ENCODE measurements at regions not wholly inside any gene's neighbourhood (a gene's known extent, or its start where the extent isn't known, plus 50 kb on each side); places are given as distances from the start of the nearest gene placed in this dataset.

- DNase-seq (ENCODE audit: low read depth), result no peak
- TF ChIP-seq, protein P1, sequence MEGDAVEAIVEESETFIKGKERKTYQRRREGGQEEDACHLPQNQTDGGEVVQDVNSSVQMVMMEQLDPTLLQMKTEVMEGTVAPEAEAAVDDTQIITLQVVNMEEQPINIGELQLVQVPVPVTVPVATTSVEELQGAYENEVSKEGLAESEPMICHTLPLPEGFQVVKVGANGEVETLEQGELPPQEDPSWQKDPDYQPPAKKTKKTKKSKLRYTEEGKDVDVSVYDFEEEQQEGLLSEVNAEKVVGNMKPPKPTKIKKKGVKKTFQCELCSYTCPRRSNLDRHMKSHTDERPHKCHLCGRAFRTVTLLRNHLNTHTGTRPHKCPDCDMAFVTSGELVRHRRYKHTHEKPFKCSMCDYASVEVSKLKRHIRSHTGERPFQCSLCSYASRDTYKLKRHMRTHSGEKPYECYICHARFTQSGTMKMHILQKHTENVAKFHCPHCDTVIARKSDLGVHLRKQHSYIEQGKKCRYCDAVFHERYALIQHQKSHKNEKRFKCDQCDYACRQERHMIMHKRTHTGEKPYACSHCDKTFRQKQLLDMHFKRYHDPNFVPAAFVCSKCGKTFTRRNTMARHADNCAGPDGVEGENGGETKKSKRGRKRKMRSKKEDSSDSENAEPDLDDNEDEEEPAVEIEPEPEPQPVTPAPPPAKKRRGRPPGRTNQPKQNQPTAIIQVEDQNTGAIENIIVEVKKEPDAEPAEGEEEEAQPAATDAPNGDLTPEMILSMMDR (IDR thresholded peaks at IDR 0.05; ENCODE audit: control insufficient read depth, extremely low read depth, insufficient read depth), result no peak
- no peak overlapping the region for H3K4me3 ChIP-seq (ENCODE audit: low read depth, low read length)
These were observed 279.3 kb downstream of the MZT1 start for GRCh38 chr13:72448082-72448481.

GRCh38 chr13:72444999-72445398, 282.4 kb downstream of the MZT1 start:
- no peak overlapping the region for H3K4me3 ChIP-seq (ENCODE audit: low read depth, low read length)
- TF ChIP-seq, protein P1 (IDR thresholded peaks at IDR 0.05; ENCODE audit: control insufficient read depth, extremely low read depth, insufficient read depth), result no peak
- DNase-seq (ENCODE audit: low read depth), result no peak

DNA sequence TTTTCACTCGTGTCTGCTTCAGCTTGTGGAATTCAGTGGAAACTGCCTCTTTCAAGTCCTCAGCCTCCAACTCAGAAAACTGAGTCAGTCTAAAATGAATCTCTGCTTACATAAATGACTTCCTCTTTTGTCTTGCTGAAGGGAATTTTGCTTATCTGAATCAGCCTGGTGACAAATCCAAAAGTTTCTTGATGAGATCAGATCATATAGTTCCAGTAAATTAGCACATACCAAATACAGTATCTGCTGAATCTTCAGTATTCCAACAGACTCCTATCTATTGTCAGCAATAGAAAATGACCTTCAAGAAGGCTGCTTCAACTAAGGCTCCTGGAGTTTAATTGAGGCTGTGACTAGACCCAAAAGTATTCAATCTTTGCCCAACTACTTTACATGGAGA, 290.0 kb downstream of the MZT1 start:
- TF ChIP-seq, protein P1 (IDR thresholded peaks at IDR 0.05; ENCODE audit: control insufficient read depth, extremely low read depth, insufficient read depth), result no peak
- H3K4me3 ChIP-seq (ENCODE audit: low read depth, low read length), result no peak overlapping the region
- no peak for DNase-seq (ENCODE audit: low read depth)

DNA sequence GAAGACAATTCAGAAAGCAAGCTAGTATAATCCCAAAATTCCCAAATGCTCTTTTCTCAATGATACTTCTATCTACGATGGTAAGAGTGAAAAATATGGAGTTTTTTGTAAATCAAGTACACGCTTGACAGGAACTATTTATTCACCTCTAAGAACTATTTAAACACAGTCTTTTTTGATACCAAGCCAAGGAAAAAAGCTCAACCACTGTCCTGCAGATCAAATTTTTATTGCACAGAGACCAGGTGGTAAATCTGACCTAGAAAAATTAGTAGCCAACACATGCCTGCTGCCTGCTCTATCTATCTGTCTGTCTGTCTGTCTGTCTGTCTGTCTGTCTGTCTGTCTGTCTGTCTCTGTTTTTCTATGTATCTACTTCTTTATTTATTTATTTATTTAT, 292.2 kb downstream of the MZT1 start:
- DNase-seq (ENCODE audit: low read depth), result peak; percentile 10
- H3K4me3 ChIP-seq (ENCODE audit: low read depth, low read length), result no peak overlapping the region
- TF ChIP-seq, protein P1 (IDR thresholded peaks at IDR 0.05; ENCODE audit: control insufficient read depth, extremely low read depth, insufficient read depth), result no peak

DNA sequence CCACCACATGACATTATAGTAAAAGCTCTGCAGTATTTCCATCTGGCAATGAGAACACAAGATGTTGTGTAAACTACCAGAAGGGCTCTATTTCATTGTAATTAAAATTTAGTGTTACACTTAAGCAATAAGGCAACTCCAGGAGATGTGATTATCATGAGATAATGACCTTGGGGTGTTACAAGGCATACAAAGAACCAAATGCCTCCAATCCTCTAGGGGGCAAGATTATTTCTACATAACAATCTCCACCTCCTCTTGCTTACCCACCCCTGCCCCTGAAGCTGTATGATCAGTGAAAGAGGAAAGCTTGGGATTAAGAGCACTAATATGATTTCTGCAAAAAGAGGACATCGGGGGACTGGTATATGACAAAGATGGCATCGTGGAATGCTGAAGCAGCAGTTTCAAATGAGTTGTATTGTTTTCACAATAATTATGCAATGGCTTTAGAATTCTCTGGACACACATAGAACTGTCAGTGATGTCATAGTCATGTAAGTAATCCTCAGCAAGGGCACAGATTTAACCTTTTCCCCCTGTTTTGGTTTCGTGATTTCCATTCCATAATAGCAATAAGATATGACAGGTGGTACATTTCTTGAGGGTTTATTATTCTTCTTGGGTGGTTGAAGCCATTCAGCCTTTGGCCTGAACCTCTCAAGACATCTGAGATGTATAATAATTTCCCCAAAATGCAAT, 295.3 kb downstream of the MZT1 start:
- TF ChIP-seq, protein P1 (IDR thresholded peaks at IDR 0.05; ENCODE audit: control insufficient read depth, extremely low read depth, insufficient read depth), result no peak
- no peak for DNase-seq (ENCODE audit: low read depth)
- H3K4me3 ChIP-seq (ENCODE audit: low read depth, low read length), result no peak overlapping the region

DNA sequence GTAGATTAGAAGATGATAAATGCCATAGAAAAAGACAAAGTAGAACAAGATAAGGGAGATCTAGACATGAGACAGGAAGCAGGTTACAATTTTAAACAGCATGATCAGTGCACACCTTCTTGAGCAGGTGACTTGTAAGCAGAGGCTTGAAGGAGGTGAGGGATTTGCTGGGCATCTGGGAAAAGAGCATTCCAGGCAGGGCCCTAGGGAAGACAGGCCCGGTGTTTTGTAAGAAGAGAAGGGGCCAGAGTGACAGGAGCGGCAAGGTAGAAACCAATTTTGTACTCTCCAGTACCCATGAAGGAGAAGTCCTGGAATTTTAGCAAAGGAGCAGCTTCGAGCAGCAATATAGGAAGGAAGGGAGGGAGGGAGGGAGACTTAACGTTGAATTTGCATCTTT, 296.5 kb downstream of the MZT1 start:
- no peak for DNase-seq (ENCODE audit: low read depth)
- no peak overlapping the region for H3K4me3 ChIP-seq (ENCODE audit: low read depth, low read length)
- TF ChIP-seq, protein P1 (IDR thresholded peaks at IDR 0.05; ENCODE audit: control insufficient read depth, extremely low read depth, insufficient read depth), result no peak

Data from LNCaP clone FGC (cell line).